IPS-20b (cell line): ENCODE measurements at regions not wholly inside any gene's neighbourhood (a gene's known extent, or its start where the extent isn't known, plus 50 kb on each side); places are given as distances from the start of the nearest gene placed in this dataset.

Experiments used
- H3K27ac ChIP-seq: one replicate; pipeline ENCODE4 v1.5.1; 2013; ENCODE audit warnings: low read length
- H3K27me3 ChIP-seq: 2 replicates; pipeline ENCODE4 v1.6.1; 2013; ENCODE audit warnings: mild to moderate bottlenecking, low read length, inconsistent platforms; ENCODE audit not compliant: insufficient read depth
- H3K36me3 ChIP-seq: 2 replicates; pipeline ENCODE4 v1.6.1; 2013; ENCODE audit warnings: low read depth, mild to moderate bottlenecking, inconsistent platforms, low read length, moderate library complexity; ENCODE audit not compliant: insufficient read depth
- H3K4me1 ChIP-seq: 2 replicates; pipeline ENCODE4 v1.6.1; 2013; ENCODE audit warnings: mild to moderate bottlenecking, control low read depth, inconsistent platforms, low read length, moderate library complexity; ENCODE audit not compliant: insufficient read depth
- H3K4me3 ChIP-seq: 2 replicates; pipeline ENCODE4 v1.5.1; 2013; ENCODE audit warnings: mild to moderate bottlenecking, low read length, inconsistent platforms
- H3K9ac ChIP-seq: 2 replicates; pipeline ENCODE4 v1.6.1; 2013; ENCODE audit warnings: low read depth, mild to moderate bottlenecking, inconsistent platforms, low read length, moderate library complexity
- H3K9me3 ChIP-seq: 2 replicates; pipeline ENCODE4 v1.6.1; 2013; ENCODE audit warnings: mild to moderate bottlenecking, low read depth, low read length, inconsistent platforms; ENCODE audit not compliant: insufficient read depth

GRCh38 chr2:104685591-104685990, 168.3 kb upstream of the POU3F3 start:
- H3K27me3 ChIP-seq: no peaks in the 10 kb centered on the region

GRCh38 chr2:104687147-104687546, 166.8 kb upstream of the POU3F3 start:
- Histone ChIP-seq H3K9ac (no peak overlapping the region), H3K9me3 (no peaks in the 10 kb centered on the region), H3K4me1 (no peaks in the 10 kb centered on the region), H3K36me3 (no peaks in the 10 kb centered on the region), H3K27me3 (no peaks in the 10 kb centered on the region), H3K27ac (no peak overlapping the region), H3K4me3 (no peak overlapping the region)

More at GRCh38 chr2:104685591-104685990, 168.3 kb upstream of the POU3F3 start:
- Histone ChIP-seq H3K36me3 (no peaks in the 10 kb centered on the region), H3K9me3 (no peaks in the 10 kb centered on the region), H3K27ac (no peak overlapping the region), H3K9ac (no peak overlapping the region), H3K4me3 (no peak overlapping the region), H3K4me1 (no peaks in the 10 kb centered on the region)

DNA sequence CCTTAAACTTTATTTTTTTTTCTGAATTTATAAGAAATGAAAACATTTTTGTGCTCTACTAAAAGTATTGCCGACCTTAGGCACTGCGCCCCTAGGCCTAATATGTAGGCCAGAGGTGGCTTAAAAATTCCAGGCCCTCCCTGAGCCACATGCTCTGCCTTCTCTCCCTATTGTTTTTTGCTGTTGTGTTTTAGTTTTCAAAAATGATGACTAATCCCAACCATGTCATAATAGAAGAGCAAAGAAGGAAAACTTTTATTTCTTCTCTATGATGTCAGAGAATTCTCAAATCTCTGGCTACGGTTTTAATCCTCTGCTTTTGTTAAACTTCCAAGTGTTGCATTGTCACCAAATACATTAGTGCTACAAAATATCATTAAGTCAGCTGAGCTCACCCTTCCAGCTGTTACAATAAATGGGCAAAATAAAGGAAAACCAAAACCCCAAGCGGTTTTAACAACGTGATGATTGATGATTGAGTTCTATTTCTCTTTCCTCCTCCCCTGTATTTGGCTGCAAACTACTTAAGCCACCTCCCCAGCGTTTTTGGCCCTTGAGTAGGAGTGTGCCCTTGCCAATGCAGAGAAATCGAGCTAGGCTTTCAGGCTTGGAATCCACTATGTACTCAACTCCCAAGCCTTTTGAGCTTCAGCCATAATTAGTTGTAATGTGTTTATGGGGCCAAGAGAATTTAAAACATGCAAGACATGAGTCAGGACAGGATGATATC, 163.5 kb upstream of the POU3F3 start:
- no peaks in the 10 kb centered on the region for H3K4me1 ChIP-seq
- no peak overlapping the region for H3K4me3 ChIP-seq
- H3K9me3 ChIP-seq: no peaks in the 10 kb centered on the region
- no peaks in the 10 kb centered on the region for H3K36me3 ChIP-seq
- H3K9ac ChIP-seq: no peak overlapping the region
- no peaks in the 10 kb centered on the region for H3K27me3 ChIP-seq
- H3K27ac ChIP-seq: no peak overlapping the region

DNA sequence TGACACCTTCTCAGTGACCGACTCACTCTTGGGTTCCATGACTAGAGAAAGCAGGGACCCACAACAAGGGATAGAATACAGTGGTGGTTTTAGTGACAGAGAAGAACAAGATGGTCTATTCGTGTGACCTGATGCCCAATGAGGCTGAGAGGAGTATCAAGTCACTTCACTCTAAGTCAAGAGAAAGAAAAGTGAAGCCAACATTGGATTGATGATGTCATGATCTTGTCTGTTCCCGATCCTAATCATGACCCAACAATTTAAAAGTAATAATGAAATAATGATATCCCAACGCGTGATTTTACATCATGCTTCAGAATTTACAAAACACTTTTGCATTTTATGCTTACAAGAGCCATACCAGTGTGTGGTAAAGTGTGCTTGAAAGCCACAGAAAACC, 155.6 kb upstream of the POU3F3 start:
- no peaks in the 10 kb centered on the region for H3K27me3 ChIP-seq
- no peaks in the 10 kb centered on the region for H3K4me1 ChIP-seq
- no peak overlapping the region for H3K9ac ChIP-seq
- no peak overlapping the region for H3K4me3 ChIP-seq
- no peaks in the 10 kb centered on the region for H3K36me3 ChIP-seq
- no peak overlapping the region for H3K27ac ChIP-seq
- H3K9me3 ChIP-seq: no peaks in the 10 kb centered on the region

DNA sequence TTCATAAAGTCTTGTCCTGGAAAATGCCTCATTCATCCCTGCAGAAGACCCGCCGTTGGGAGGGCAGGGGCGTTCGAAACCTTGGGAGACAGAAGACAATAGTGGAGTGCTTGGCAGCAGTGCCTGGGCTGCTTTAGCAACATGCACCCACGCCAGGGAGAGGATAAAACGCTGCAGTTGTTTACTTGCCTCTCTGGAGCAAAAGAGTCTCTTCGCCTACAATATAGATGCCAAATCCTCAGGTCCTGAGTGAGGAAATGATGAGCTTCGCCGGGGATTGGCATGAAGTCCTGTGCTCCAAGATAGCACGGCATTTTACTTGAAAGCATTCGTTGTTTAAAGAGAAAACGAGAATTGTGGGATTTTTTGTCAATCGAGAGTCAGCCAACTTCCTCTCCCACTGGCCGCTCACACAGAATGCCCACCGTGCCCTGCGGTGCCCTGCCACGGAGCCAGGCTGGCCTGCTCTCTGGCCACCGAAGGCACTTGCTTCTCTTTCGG, 152.5 kb upstream of the POU3F3 start:
- Histone ChIP-seq H3K27me3 (no peaks in the 10 kb centered on the region), H3K4me1 (no peaks in the 10 kb centered on the region; the same call in 1 of the 2 replicates), H3K36me3 (no peaks in the 10 kb centered on the region), H3K9me3 (no peaks in the 10 kb centered on the region), H3K27ac (no peak overlapping the region), H3K9ac (no peak overlapping the region), H3K4me3 (no peak overlapping the region)

DNA sequence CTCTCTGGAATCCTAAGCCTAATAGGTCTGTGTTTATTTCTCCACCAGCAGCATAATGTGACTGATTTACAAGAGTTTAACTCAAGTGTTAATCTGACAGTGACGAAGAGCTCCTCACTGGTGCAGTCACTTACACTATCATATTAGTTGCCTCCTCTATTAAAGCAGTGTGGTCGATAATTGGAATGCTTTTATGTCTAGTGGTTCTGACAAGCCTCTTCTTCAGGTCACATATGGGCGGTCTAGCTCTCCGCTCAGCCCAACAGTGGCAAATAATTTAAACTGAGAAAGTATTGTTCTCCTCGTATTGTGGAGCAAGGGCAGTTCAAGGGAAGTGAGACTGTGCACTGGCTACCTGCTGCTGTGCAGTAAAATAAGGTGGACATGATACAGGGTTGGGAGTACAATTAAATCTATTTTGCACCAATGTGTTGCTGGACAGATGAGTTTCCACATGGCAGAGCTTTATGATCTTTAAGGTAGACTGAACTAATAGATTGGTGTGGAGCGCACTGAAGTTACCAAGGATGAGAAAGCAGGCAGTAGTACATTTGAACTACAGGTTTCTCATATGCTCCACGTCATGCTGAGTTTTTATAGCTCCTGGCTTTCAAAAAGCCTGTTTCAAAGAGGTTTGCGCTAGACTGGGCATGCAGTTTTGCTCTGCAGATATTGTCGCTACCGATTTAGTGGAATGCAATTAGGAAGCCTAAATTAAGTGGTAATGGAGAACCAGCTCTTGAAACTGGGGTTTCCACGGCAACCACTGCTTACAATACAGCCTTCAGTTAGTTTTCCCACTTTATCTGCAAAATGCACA, 151.7 kb upstream of the POU3F3 start:
- Histone ChIP-seq H3K4me3 (no peak overlapping the region), H3K27me3 (no peaks in the 10 kb centered on the region)

DNA sequence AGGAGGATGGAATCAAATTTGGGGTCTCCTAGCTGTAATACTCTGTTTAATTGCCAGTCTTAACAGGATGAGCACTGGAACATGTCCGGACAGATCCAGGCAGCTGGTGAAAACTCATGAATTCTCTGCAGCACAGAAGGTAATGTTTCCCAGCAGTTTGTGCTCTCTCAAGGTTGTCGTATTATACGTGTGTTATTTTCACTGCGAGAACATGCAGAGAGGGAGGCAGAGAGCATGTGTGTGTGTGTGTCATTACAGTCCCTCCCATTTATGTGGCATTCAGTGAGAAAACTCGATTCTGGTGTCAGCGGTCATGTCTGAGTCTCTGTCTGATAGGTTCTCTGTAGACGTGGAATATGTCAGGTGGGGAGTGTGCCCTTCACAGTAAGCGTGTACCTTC, 150.2 kb upstream of the POU3F3 start:
- H3K27me3 ChIP-seq: no peaks in the 10 kb centered on the region
- H3K27ac ChIP-seq: no peak overlapping the region
- no peak overlapping the region for H3K4me3 ChIP-seq
- H3K36me3 ChIP-seq: no peaks in the 10 kb centered on the region
- no peaks in the 10 kb centered on the region for H3K9me3 ChIP-seq
- no peak overlapping the region for H3K9ac ChIP-seq
- no peaks in the 10 kb centered on the region; the same call in 1 of the 2 replicates for H3K4me1 ChIP-seq

More for the DNA sequence above, 151.7 kb upstream of the POU3F3 start:
- Histone ChIP-seq H3K36me3 (no peaks in the 10 kb centered on the region), H3K9ac (no peak overlapping the region), H3K27ac (no peak overlapping the region), H3K4me1 (no peaks in the 10 kb centered on the region; the same call in 1 of the 2 replicates), H3K9me3 (no peaks in the 10 kb centered on the region)

GRCh38 chr2:104704496-104705245, 149.2 kb upstream of the POU3F3 start:
- no peak overlapping the region for H3K9ac ChIP-seq
- H3K36me3 ChIP-seq: no peaks in the 10 kb centered on the region
- H3K9me3 ChIP-seq: no peaks in the 10 kb centered on the region
- no peak overlapping the region for H3K27ac ChIP-seq
- no peaks in the 10 kb centered on the region for H3K27me3 ChIP-seq
- no peak overlapping the region for H3K4me3 ChIP-seq
- no peaks in the 10 kb centered on the region; the same call in 1 of the 2 replicates for H3K4me1 ChIP-seq

DNA sequence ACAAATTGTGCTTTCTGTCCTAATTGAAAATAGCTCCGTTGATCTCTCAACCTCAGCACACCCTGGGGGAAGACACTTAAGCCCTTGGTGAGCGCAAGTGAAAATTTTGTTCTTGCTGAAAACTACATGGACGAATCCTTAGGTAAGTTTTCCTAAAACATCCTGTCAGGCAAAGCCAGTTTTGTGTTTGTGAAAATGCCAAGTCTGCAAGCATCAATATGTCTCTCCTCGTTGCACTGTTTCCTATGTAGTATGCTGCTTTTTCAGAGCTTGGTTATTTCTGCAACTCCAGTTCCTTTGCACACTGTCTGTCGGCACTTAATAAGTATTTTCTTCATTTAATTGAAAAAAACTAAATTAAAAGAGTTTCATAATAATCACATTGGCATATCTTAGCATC, 146.9 kb upstream of the POU3F3 start:
- Histone ChIP-seq H3K36me3 (no peaks in the 10 kb centered on the region), H3K4me1 (no peaks in the 10 kb centered on the region; the same call in 1 of the 2 replicates), H3K4me3 (no peak overlapping the region), H3K9me3 (no peaks in the 10 kb centered on the region), H3K9ac (no peak overlapping the region), H3K27me3 (no peaks in the 10 kb centered on the region), H3K27ac (no peak overlapping the region)

GRCh38 chr2:104708967-104709366, 144.9 kb upstream of the POU3F3 start:
- Histone ChIP-seq H3K27me3 (no peaks in the 10 kb centered on the region), H3K9ac (no peak overlapping the region), H3K36me3 (no peaks in the 10 kb centered on the region), H3K27ac (no peak overlapping the region), H3K4me1 (no peaks in the 10 kb centered on the region; the same call in 1 of the 2 replicates), H3K9me3 (no peaks in the 10 kb centered on the region), H3K4me3 (no peak overlapping the region)

GRCh38 chr2:104716061-104716460, 137.9 kb upstream of the POU3F3 start:
- Histone ChIP-seq H3K9ac (no peak overlapping the region), H3K9me3 (no peaks in the 10 kb centered on the region), H3K4me1 (no peaks in the 10 kb centered on the region), H3K36me3 (no peaks in the 10 kb centered on the region), H3K4me3 (no peak overlapping the region), H3K27ac (no peak overlapping the region), H3K27me3 (no peaks in the 10 kb centered on the region)
